Subcutaneous abdominal adipose tissue (tissue), 5 donors: ENCODE measurements at regions not wholly inside any gene's neighbourhood (a gene's known extent, or its start where the extent isn't known, plus 50 kb on each side); places are given as distances from the start of the nearest gene placed in this dataset.

ENCODE experiments used
- H3K27ac ChIP-seq: one replicate; pipeline ENCODE4 v1.7.0; 2013; ENCODE audit warnings: low read depth, mild to moderate bottlenecking, inconsistent platforms, low read length, moderate library complexity
- H3K27me3 ChIP-seq, 5 donors: one replicate each; pipeline ENCODE4 v1.7.0; 2013; ENCODE audit warnings: low read length in 5 of 5, inconsistent platforms in 1 of 5; ENCODE audit not compliant: control insufficient read depth in 5 of 5, insufficient read depth in 4 of 5
- H3K36me3 ChIP-seq, 5 donors: one replicate each; pipeline ENCODE4 v1.7.0; 2013; ENCODE audit warnings: low read length in 5 of 5; ENCODE audit not compliant: control insufficient read depth in 5 of 5, insufficient read depth in 5 of 5
- H3K4me1 ChIP-seq, 5 donors: one replicate each; pipeline ENCODE4 v1.7.0; 2013; ENCODE audit warnings: low read length in 5 of 5, mild to moderate bottlenecking in 3 of 5, moderate library complexity in 1 of 5; ENCODE audit not compliant: control insufficient read depth in 5 of 5, insufficient read depth in 5 of 5
- H3K4me3 ChIP-seq, 5 donors: one replicate each; pipeline ENCODE4 v1.7.0; 2013; ENCODE audit warnings: low read length in 5 of 5, low read depth in 1 of 5
- H3K9ac ChIP-seq, 5 donors: one replicate each; pipeline ENCODE4 v1.7.0; 2013; ENCODE audit warnings: low read length in 5 of 5, mild to moderate bottlenecking in 4 of 5, moderate library complexity in 3 of 5
- H3K9me3 ChIP-seq, 5 donors: one replicate each; pipeline ENCODE4 v1.7.0; 2013; ENCODE audit warnings: low read length in 5 of 5; ENCODE audit not compliant: control insufficient read depth in 5 of 5
- donor health status: healthy.
- donor health status: healthy.
- donor health status: healthy.
- donor health status: healthy.
- donor health status: healthy.

DNA sequence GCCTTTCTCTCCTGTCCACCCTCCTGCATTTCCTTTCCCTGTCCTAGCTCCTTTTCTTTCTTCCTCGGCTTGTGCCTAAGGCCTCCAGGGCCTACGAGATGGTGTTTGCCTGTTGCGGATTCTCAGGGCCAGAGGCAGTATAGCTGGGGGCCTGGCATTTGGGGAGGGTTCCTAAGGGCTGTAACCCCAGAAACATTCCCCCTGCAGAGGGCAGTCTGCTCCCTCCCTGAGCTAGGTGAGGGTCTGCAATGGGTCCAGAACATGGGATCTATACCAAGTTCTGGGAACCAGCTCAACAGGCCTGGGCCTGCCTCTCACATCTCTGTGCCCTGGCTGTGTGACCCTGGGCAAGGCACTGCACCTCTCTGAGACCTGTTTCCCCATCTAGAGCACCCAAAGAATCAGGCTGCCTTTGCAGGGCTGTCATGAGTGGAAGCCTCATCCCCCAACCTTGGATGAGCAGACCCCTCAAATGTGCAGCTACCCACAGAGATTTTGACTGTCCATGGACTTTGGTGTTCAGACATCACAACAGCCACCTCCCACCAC lies 97.5 kb downstream of the GLI2 start:
- H3K27me3 ChIP-seq: peaks cover 0 to 2% (median 0%) of the 10 kb centered on the region in 5 donors
- H3K9ac ChIP-seq: no peak overlapping the region
- H3K36me3 ChIP-seq: no peaks in the 10 kb centered on the region
- H3K27ac ChIP-seq: no peak overlapping the region
- no peaks in the 10 kb centered on the region for H3K4me1 ChIP-seq
- no peak overlapping the region for H3K4me3 ChIP-seq
- H3K9me3 ChIP-seq: no peaks in the 10 kb centered on the region

DNA sequence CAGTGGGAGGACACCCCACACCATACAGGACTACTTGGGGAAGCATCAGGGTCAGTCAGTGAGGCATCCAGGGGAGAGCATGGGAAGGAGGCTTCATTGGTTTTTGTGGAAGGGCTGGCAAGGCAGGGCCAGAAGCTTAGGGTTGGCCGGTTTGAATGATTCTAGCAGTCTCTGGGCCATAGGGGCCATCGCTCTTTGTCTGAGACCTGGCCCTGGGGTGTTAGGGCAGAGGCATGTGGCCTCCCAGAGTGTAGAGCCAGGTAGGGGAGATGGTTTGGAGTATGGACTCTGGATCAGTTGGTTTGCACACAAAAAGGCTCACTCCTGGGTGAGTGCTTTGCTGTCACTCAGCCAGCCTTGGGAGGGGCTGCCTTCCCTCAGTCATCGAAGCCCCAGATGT lies 98.5 kb downstream of the GLI2 start:
- H3K4me3 ChIP-seq: no peak overlapping the region
- no peaks in the 10 kb centered on the region for H3K4me1 ChIP-seq
- no peak overlapping the region for H3K27ac ChIP-seq

DNA sequence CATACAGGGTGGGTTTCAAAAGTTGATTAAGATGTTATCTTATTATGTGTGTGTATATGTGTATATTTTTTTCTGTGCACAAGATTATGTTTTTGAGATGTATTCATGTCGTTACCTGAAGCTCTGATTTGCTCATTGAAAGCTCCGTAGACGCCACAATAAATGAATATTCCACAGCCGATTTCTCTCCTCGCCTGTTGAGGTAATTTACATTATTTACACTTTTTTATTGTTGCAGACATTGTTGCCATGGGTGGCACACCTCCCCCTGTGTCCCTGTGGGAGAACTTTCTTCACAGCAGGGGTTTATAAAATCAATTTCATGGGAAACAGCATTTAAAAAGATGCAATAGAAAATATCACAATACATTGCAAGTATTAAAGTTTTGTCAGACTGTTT lies 100.6 kb downstream of the GLI2 start:
- no peak overlapping the region for H3K4me3 ChIP-seq
- peaks cover 0 to 3% (median 0%) of the 10 kb centered on the region in 5 donors for H3K27me3 ChIP-seq
- peaks cover 0 to 2% (median 0%) of the 10 kb centered on the region in 5 donors for H3K9me3 ChIP-seq
- H3K27ac ChIP-seq: no peak overlapping the region
- no peaks in the 10 kb centered on the region for H3K36me3 ChIP-seq
- no peak overlapping the region for H3K9ac ChIP-seq
- no peaks in the 10 kb centered on the region for H3K4me1 ChIP-seq

More for the DNA sequence above, 98.5 kb downstream of the GLI2 start:
- peaks cover 0 to 2% (median 0%) of the 10 kb centered on the region in 5 donors for H3K9me3 ChIP-seq
- H3K9ac ChIP-seq: no peak overlapping the region
- H3K36me3 ChIP-seq: no peaks in the 10 kb centered on the region
- H3K27me3 ChIP-seq: no peaks in the 10 kb centered on the region

DNA sequence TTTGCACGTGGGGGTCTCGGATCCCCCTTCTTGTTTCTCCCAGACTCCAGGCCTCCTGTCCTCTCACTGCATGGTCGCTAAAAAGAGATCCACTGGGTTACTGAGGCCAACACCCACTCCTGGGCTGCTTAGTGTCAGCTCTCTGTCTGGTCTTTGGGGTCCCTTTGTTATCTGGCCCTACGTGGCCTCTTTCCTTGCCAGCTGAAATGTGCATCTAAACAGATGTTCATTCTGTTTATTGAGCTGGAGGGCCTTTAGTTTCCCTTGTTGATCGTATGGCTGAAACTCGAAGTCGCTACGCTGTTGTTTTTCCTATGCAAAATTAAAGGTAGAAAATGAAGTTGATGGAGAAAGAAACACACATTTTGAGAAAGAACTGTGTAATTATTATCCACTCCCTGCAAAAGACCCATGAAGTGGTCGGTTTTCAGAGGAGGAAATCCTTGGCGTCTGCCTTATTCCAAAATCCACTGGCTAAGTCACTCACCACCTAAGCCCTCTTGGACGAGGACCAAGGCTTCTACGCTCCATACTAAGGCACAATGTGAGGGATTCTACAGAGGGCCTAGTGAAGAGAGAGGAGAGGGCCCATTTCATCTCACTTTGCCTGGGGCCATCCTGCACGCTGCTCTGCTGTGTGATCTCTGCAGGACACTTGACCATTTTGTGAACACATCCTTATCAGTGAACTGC lies 105.3 kb downstream of the GLI2 start:
- Histone ChIP-seq H3K9me3 (peaks cover 0 to 2% (median 0%) of the 10 kb centered on the region in 5 donors), H3K4me1 (peaks cover 0 to 4% (median 0%) of the 10 kb centered on the region in 5 donors)

DNA sequence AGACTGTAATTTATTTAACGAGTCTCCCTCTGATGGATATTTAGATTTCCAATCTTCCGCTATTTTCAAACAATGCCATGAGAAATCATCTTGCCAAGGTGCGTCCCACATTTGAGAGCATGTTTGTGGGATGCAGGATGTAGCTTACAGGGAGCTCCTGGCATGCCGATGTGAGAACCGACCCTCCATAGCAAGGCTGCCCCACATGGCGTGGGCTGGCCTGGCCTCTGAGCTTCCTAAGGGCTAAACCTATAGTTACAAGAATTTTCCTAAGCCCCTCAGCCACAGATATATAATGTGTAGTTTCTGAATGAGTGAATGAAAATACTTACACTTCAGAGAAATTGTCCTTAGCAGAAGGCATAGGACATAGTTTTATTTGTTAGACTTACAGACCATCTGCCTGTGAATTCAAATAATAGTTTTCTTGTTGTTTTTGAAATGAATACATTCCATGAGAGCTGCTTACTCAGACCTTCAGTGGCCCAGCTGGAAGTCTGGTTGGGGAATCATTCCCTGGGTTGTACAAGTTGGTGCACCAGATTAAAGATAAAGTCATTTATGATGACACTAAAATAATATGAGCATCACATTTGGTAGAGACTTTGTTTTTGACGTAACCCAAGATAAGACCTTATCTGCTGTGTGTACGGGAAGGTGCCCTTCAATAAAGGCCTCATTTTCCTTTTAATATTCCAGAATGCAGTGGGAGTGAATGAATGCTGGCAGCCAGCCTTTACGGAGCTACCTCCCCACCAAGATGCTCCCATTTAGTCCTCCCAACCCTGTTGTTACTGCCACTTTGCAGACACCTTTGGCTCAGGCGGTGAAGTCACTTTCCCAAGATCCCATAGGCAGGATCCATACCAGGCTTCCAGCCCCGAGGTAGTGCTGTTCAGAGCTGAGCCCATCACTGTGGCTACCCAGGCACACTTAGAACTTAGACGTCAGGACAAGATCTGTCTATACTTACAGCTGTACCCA lies 107.1 kb downstream of the GLI2 start:
- H3K27me3 ChIP-seq: peaks cover 7 to 14% (median 12%) of the 10 kb centered on the region in 5 donors
- H3K4me3 ChIP-seq: no peak overlapping the region
- peaks cover 0 to 2% (median 0%) of the 10 kb centered on the region in 5 donors for H3K9me3 ChIP-seq
- peaks cover 0 to 15% (median 1%) of the 10 kb centered on the region in 5 donors for H3K4me1 ChIP-seq
- H3K36me3 ChIP-seq: no peaks in the 10 kb centered on the region
- H3K27ac ChIP-seq: no peak overlapping the region
- H3K9ac ChIP-seq: no peak overlapping the region

More for the DNA sequence above, 105.3 kb downstream of the GLI2 start:
- Histone ChIP-seq H3K4me3 (no peak overlapping the region), H3K27ac (no peak overlapping the region), H3K36me3 (no peaks in the 10 kb centered on the region), H3K27me3 (peaks cover 3 to 7% (median 3%) of the 10 kb centered on the region in 5 donors), H3K9ac (no peak overlapping the region)

DNA sequence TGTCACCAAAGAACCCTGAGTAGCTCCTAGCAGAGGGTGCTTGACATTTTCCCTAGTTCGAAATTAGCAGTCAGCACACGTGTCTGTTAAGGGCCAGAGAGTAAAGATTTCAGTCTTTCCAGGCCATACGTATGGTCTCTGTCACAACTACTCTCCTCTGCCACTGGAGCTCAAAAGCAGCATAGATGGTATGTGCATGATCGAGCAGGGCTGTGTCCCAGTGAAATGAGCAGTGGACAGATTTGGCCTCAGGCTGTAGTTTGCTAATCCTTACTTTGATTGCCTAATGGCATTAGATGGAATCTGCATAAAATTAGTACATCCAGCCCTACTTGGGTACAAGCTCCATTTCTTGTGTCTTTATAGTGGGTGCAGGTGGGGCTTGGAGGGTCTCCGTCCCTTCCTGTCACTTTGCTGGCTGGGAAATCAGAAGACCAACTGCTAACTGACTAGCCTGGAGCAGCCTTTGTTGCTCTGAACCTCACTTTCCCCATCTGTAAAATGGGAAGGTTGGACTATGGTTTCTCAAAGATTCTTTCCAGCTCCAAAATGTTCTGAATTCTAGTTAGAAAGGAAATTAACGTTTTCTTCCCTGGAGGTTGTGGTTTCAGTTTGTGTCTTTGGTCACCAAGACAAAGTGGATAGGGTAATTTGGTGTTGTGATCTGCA lies 108.5 kb downstream of the GLI2 start:
- Histone ChIP-seq H3K36me3 (no peaks in the 10 kb centered on the region), H3K27me3 (peaks cover 7 to 19% (median 16%) of the 10 kb centered on the region in 5 donors), H3K9me3 (peaks cover 0 to 5% (median 4%) of the 10 kb centered on the region in 5 donors), H3K4me3 (no peak overlapping the region), H3K27ac (no peak overlapping the region), H3K4me1 (peaks cover 0 to 17% (median 5%) of the 10 kb centered on the region in 5 donors), H3K9ac (no peak overlapping the region)

DNA sequence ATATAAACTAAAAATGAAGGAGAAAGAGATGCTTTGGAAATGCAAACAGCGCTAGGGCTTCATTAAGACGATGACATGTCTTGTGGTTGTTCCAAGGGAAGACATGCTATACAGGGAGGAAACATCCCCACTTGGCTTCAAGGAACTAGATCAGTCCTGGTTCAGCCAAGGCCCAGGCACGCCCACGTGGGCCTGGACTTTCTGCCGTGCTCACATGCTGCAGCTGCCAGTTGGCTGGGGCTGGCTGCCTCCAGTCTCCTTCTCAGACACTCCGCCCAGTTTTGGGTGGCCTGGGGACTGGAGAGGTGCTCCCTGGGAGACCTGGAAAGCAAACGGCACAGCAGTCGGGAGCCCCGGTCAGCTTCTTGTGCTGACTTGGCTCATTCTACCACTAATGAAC lies 109.6 kb downstream of the GLI2 start:
- Histone ChIP-seq H3K27me3 (peaks cover 7 to 19% (median 16%) of the 10 kb centered on the region in 5 donors), H3K4me3 (no peak overlapping the region), H3K27ac (no peak overlapping the region), H3K4me1 (peaks cover 0 to 17% (median 5%) of the 10 kb centered on the region in 5 donors), H3K36me3 (no peaks in the 10 kb centered on the region), H3K9me3 (peaks cover 3 to 12% (median 10%) of the 10 kb centered on the region in 5 donors), H3K9ac (no peak overlapping the region)

DNA sequence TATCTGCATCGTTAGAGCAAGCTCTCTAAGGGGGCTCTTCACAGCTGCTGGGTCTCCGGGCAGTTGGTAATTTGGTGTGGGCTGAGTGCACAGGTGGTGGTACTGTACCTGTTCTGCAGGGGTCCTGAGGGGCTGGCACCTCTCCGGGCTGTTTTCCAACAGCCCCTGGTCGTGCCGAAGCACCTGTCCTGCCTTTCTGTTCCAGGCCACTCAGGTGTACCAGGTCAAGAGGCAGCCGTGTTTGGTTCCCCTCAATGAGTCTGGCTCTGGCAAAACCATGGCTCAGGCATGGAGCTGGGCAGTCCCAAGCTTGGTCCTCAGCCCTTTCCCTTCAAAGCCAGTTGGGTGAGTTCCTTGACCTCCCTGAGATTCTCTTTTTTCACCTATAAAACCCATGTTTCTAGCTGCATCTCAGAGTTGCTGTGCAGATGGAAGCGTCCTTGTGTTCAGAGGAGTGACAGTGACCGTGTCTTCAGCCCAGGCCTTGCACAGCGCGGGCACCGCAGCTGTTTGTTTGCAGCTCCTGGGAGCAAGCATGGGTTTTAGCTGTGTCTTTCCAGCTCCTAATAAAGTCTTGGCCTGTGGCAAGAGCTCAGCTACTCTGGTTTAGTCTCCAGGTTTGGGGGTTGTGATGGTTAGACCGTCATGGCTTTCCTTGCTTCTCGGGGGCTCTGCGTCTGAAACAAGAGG lies 110.9 kb downstream of the GLI2 start:
- H3K4me3 ChIP-seq: no peak overlapping the region
- H3K27me3 ChIP-seq: peaks cover 7 to 19% (median 16%) of the 10 kb centered on the region in 5 donors
- H3K27ac ChIP-seq: no peak overlapping the region
- H3K4me1 ChIP-seq: peaks cover 0 to 17% (median 5%) of the 10 kb centered on the region in 5 donors
- H3K36me3 ChIP-seq: no peaks in the 10 kb centered on the region
- H3K9ac ChIP-seq: no peak overlapping the region
- peaks cover 3 to 13% (median 10%) of the 10 kb centered on the region in 5 donors for H3K9me3 ChIP-seq

DNA sequence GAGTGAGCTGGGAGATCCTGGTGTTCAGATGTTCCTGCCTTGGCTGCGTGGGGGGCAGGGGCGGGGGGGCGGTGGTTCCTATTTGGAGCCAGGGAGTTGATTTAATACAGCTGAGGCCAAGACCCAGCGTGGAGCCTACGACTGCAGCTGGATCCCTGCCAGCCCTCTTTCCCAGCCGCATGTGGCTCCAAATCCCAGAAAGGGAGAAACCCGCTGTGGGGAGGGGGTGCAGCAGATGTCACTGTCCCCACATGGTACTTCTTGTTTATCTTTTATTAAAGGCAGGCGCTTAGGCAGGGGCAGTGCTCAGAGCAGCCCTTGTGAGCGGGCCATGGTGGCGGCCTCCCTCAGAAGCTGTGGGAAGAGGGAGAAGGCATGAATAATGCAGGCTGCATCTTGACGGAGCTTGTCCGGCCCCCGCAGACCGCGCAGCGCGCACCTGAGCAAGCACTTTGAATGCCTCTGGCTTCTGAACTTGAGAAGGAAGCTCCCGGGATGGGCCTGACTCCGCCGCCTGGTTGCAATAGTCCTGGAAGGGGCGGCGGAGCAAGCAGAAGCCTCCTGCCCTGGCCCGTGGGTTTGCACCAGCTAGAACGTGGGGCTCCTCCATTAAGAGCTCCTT lies 112.1 kb downstream of the GLI2 start:
- H3K9ac ChIP-seq: no peak overlapping the region
- peaks cover 7 to 19% (median 16%) of the 10 kb centered on the region in 5 donors for H3K27me3 ChIP-seq
- peaks cover 3 to 13% (median 10%) of the 10 kb centered on the region in 5 donors for H3K9me3 ChIP-seq
- H3K4me3 ChIP-seq: no peak overlapping the region
- H3K27ac ChIP-seq: no peak overlapping the region
- H3K36me3 ChIP-seq: no peaks in the 10 kb centered on the region
- H3K4me1 ChIP-seq: peaks cover 0 to 17% (median 5%) of the 10 kb centered on the region in 5 donors
